ENCODE measurements at regions not wholly inside any gene's neighbourhood (a gene's known extent, or its start where the extent isn't known, plus 50 kb on each side); places are given as distances from the start of the nearest gene placed in this dataset.

DNA sequence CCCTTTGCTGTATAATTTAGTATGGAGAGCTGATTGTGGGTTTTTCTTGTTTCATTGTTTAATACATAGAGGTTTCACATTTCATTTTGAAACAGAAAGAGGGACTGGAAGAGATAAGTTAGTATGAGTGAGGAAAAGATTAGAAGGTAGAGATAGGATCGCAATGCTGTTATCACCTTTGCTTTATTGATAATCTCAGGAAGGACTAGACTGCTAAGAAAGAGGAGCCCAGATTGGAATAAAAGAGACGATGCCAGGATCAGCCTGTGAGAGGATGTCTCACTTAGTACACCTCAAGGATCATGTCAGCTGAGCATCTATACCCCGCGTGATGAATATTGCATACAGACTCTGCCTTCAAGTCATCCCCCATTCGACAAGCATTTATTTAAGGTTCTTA is 178.0 kb upstream of the DMAC1 start:
- Histone ChIP-seq H3K27me3 (ENCODE audit: low read length) (no peaks in the 10 kb centered on the region), H3F3A (ENCODE audit: insufficient read depth) (peaks cover 4% of the 10 kb centered on the region; the same call in 1 of the 2 replicates), H3K4me3 (ENCODE audit: insufficient read depth, low read length, poor library complexity, severe bottlenecking) (no peak overlapping the region), H4K20me1 (ENCODE audit: low read depth, low read length) (no peaks in the 10 kb centered on the region), H3K27ac (ENCODE audit: low read depth, low read length) (no peak overlapping the region), H3K4me2 (ENCODE audit: low read depth, low read length, poor library complexity, severe bottlenecking) (no peak overlapping the region), H3K9me3 (ENCODE audit: insufficient read depth, low read length) (no peaks in the 10 kb centered on the region), H3K9ac (ENCODE audit: low read length) (no peak overlapping the region), H3K9me2 (replicated peaks; ENCODE audit: insufficient read depth, low read length) (no peaks in the 10 kb centered on the region), H3K79me2 (ENCODE audit: insufficient read depth, low read length) (no peaks in the 10 kb centered on the region), H3K36me3 (ENCODE audit: low read length) (no peaks in the 10 kb centered on the region), H2AFZ (ENCODE audit: low read depth, low read length, severe bottlenecking) (no peak overlapping the region)
- TF ChIP-seq, protein P1, sequence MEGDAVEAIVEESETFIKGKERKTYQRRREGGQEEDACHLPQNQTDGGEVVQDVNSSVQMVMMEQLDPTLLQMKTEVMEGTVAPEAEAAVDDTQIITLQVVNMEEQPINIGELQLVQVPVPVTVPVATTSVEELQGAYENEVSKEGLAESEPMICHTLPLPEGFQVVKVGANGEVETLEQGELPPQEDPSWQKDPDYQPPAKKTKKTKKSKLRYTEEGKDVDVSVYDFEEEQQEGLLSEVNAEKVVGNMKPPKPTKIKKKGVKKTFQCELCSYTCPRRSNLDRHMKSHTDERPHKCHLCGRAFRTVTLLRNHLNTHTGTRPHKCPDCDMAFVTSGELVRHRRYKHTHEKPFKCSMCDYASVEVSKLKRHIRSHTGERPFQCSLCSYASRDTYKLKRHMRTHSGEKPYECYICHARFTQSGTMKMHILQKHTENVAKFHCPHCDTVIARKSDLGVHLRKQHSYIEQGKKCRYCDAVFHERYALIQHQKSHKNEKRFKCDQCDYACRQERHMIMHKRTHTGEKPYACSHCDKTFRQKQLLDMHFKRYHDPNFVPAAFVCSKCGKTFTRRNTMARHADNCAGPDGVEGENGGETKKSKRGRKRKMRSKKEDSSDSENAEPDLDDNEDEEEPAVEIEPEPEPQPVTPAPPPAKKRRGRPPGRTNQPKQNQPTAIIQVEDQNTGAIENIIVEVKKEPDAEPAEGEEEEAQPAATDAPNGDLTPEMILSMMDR (IDR thresholded peaks at IDR 0.05; ENCODE audit: insufficient read depth, low read length, poor library complexity, severe bottlenecking) = no peak
- TF ChIP-seq EZH2phosphoT487 (conservative IDR thresholded peaks at IDR 0.05; ENCODE audit: low read length) = no peak

DNA sequence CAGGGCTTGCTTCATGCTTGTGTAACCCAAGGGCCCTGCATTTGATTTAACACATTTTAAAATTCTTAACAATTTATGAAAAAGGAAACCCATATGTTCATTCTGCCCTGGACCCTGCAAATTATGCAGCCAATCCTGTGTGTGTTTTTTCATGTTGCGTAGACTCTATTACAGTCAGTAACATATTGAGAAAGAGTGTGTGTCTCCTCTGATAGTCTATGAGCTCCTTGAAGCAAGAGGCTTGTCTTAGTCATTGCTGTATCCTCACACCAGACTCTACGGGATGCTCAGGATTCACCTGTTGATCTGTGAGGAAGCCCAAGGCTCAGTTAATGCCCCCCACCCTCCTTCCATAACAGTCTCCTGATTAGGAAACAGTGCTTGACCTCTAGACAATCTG is 177.3 kb upstream of the DMAC1 start:
- H3K4me3 ChIP-seq (ENCODE audit: insufficient read depth, low read length, poor library complexity, severe bottlenecking) = peak overlapping the region; percentile 12
- no peaks in the 10 kb centered on the region for H3K27me3 ChIP-seq (ENCODE audit: low read length)
- no peaks in the 10 kb centered on the region for H3K36me3 ChIP-seq (ENCODE audit: low read length)
- peaks cover 4% of the 10 kb centered on the region; the same call in 1 of the 2 replicates for H3F3A ChIP-seq (ENCODE audit: insufficient read depth)
- no peak for TF ChIP-seq EZH2phosphoT487 (conservative IDR thresholded peaks at IDR 0.05; ENCODE audit: low read length)
- TF ChIP-seq, protein P1 (IDR thresholded peaks at IDR 0.05; ENCODE audit: insufficient read depth, low read length, poor library complexity, severe bottlenecking) = no peak
- peak overlapping the region; percentile 31 for H3K9ac ChIP-seq (ENCODE audit: low read length)
- H3K4me2 ChIP-seq (ENCODE audit: low read depth, low read length, poor library complexity, severe bottlenecking) = peak overlapping the region; percentile 62
- H4K20me1 ChIP-seq (ENCODE audit: low read depth, low read length) = no peaks in the 10 kb centered on the region
- no peaks in the 10 kb centered on the region for H3K9me3 ChIP-seq (ENCODE audit: insufficient read depth, low read length)
- no peaks in the 10 kb centered on the region for H3K9me2 ChIP-seq (replicated peaks; ENCODE audit: insufficient read depth, low read length)
- H3K79me2 ChIP-seq (ENCODE audit: insufficient read depth, low read length) = no peaks in the 10 kb centered on the region
- peak overlapping the region; percentile 84 for H3K27ac ChIP-seq (ENCODE audit: low read depth, low read length)
- H2AFZ ChIP-seq (ENCODE audit: low read depth, low read length, severe bottlenecking) = peak overlapping the region; percentile 49

DNA sequence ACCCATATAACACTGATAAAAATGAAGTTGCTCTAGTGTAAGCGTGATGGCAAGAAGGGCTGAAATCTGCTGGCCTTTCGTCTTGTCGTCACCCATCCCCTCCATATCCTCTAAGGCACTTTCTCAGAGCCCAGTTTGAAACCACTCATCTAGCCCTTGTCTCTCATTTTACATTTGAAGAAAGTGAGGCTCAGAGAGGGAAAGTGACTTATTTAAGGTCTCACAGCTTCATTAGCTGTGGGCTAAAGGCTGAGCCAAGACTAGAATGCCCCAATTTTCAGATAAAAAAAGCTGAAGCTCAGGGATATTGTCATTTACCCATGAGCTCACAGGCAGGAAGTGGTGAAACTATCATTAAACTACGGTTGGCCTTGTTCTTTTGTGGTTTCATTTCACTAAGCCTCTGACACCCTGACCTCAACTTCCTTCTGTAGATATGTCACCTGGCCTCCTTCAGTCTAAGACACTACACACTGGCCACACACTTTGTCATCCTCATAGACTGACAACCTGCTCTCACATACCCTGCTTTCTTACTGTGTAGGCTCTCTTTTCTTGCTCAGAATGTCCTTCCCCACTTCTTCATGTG is 176.7 kb upstream of the DMAC1 start:
- Histone ChIP-seq H3K9ac (ENCODE audit: low read length) (peak overlapping the region; percentile 31), H3K4me2 (ENCODE audit: low read depth, low read length, poor library complexity, severe bottlenecking) (peak overlapping the region; percentile 62), H3K4me3 (ENCODE audit: insufficient read depth, low read length, poor library complexity, severe bottlenecking) (peak overlapping the region; percentile 42), H2AFZ (ENCODE audit: low read depth, low read length, severe bottlenecking) (peak overlapping the region; percentile 49), H3K9me3 (ENCODE audit: insufficient read depth, low read length) (no peaks in the 10 kb centered on the region), H4K20me1 (ENCODE audit: low read depth, low read length) (no peaks in the 10 kb centered on the region), H3F3A (ENCODE audit: insufficient read depth) (peaks cover 4% of the 10 kb centered on the region; the same call in 1 of the 2 replicates), H3K79me2 (ENCODE audit: insufficient read depth, low read length) (no peaks in the 10 kb centered on the region), H3K9me2 (replicated peaks; ENCODE audit: insufficient read depth, low read length) (no peaks in the 10 kb centered on the region), H3K27ac (ENCODE audit: low read depth, low read length) (peak overlapping the region; percentile 84), H3K36me3 (ENCODE audit: low read length) (no peaks in the 10 kb centered on the region), H3K27me3 (ENCODE audit: low read length) (no peaks in the 10 kb centered on the region)
- TF ChIP-seq, protein P1 (IDR thresholded peaks at IDR 0.05; ENCODE audit: insufficient read depth, low read length, poor library complexity, severe bottlenecking) = no peak
- no peak for TF ChIP-seq EZH2phosphoT487 (conservative IDR thresholded peaks at IDR 0.05; ENCODE audit: low read length)
